HepG2 (cell line): ENCODE measurements at regions not wholly inside any gene's neighbourhood (a gene's known extent, or its start where the extent isn't known, plus 50 kb on each side); places are given as distances from the start of the nearest gene placed in this dataset.

ENCODE experiments used
- BHLHE40 ChIP-seq: IDR thresholded peaks from 2 replicates; pipeline ENCODE4 v1.6.1; 2011; ENCODE audit warnings: low read length, improper control_type of control experiment
- CEBPB ChIP-seq: IDR thresholded peaks from 2 replicates; pipeline ENCODE4 v1.6.1; 2011; ENCODE audit warnings: low read depth, low read length, improper control_type of control experiment, borderline replicate concordance
- CTCF ChIP-seq: sonication (generic); formaldehyde crosslinking; IDR thresholded peaks from 2 replicates; pipeline ENCODE4 v1.5.0; 2020; ENCODE audit warnings: mild to moderate bottlenecking, missing genetic modification reagents, moderate library complexity
- EED ChIP-seq: sonication (generic); formaldehyde crosslinking; IDR thresholded peaks from 2 replicates; pipeline ENCODE4 v1.5.0; 2020; ENCODE audit warnings: mild to moderate bottlenecking, missing genetic modification reagents
- POLR2A ChIP-seq, 2 experiments: IDR thresholded peaks; 2 replicates each; pipeline ENCODE4 v1.6.1; 2011; ENCODE audit warnings: low read depth in 2 of 2, low read length in 2 of 2, mild to moderate bottlenecking in 1 of 2, moderate library complexity in 1 of 2; ENCODE audit not compliant: insufficient read depth in 1 of 2
- SP2 ChIP-seq: sonication (generic); formaldehyde crosslinking; IDR thresholded peaks from 2 replicates; pipeline ENCODE4 v1.5.1; 2020; ENCODE audit warnings: mild to moderate bottlenecking, missing genetic modification reagents
- SUZ12 ChIP-seq: fragments of 150-350 bp; IDR thresholded peaks from 2 replicates; pipeline ENCODE4 v1.6.1; 2014; ENCODE audit warnings: low read depth, low read length
- ZNF468 ChIP-seq: sonication (generic); formaldehyde crosslinking; IDR thresholded peaks from 2 replicates; pipeline ENCODE4 v1.8.0; 2022; ENCODE audit warnings: mild to moderate bottlenecking, moderate library complexity, missing genetic modification reagents

GRCh38 chr11:33944345-33944692, 52.4 kb upstream of the LMO2 start:
- TF ChIP-seq CTCF (CRISPR knock-in tag), result no peak
- no peak for TF ChIP-seq SP2 (CRISPR knock-in tag)
- no peak for TF ChIP-seq SUZ12
- no peak for TF ChIP-seq POLR2A (IDR thresholded peaks at IDR 0.05; ENCODE audit: insufficient read depth in 1 of 2, low read depth in 2 of 2, low read length in 2 of 2)
- no peak for TF ChIP-seq ZNF468
- TF ChIP-seq EED (CRISPR knock-in tag), result no peak
- TF ChIP-seq CEBPB, result no peak
- TF ChIP-seq BHLHE40, result no peak
